Smooth muscle cell (in vitro differentiated cells): ENCODE measurements at regions not wholly inside any gene's neighbourhood (a gene's known extent, or its start where the extent isn't known, plus 50 kb on each side); places are given as distances from the start of the nearest gene placed in this dataset.
A peak's percentile ranks its signal among the peaks of the same experiment; 100 is the strongest.
"Not testable (repeated sequence)": the region's sequence is repeated elsewhere in the genome, so short reads cannot be mapped to it uniquely, and the experiment has no call there.

ENCODE experiments used
- DNase-seq: peaks from one replicate; lab custom pipeline; 2025; ENCODE audit not compliant: unreplicated experiment; lab: John Stamatoyannopoulos, UW
- H2AFZ ChIP-seq: fragments of 200-600 bp; sonication (generic); 2 replicates; pipeline ENCODE4 v1.6.0; 2016; ENCODE audit warnings: antibody characterized with exemption, low read depth, mild to moderate bottlenecking
- H3F3A ChIP-seq: fragments of 200-600 bp; sonication (generic); 2 replicates; pipeline ENCODE4 v1.6.0; 2017; ENCODE audit warnings: antibody characterized with exemption, low read depth
- H3K27ac ChIP-seq: fragments of 200-600 bp; sonication (generic); 2 replicates; pipeline ENCODE4 v1.5.1; 2016; ENCODE audit warnings: low read depth, mild to moderate bottlenecking
- H3K27me3 ChIP-seq: fragments of 200-600 bp; sonication (generic); 2 replicates; pipeline ENCODE4 v1.6.1; 2016; ENCODE audit warnings: low read depth, mild to moderate bottlenecking
- H3K36me3 ChIP-seq: fragments of 200-600 bp; sonication (generic); 2 replicates; pipeline ENCODE4 v1.5.1; 2016; ENCODE audit warnings: low read depth
- H3K4me1 ChIP-seq: fragments of 200-600 bp; sonication (generic); 2 replicates; pipeline ENCODE4 v1.5.1; 2016; ENCODE audit warnings: low read depth
- H3K4me2 ChIP-seq: fragments of 200-600 bp; sonication (generic); 2 replicates; pipeline ENCODE4 v1.6.0; 2016; ENCODE audit warnings: mild to moderate bottlenecking
- H3K4me3 ChIP-seq: fragments of 200-600 bp; sonication (generic); 2 replicates; pipeline ENCODE4 v1.5.1; 2016; ENCODE audit warnings: mild to moderate bottlenecking
- H3K79me2 ChIP-seq: fragments of 200-600 bp; sonication (generic); 2 replicates; pipeline ENCODE4 v1.6.0; 2016; ENCODE audit warnings: low read depth, mild to moderate bottlenecking
- H3K9ac ChIP-seq: fragments of 200-600 bp; sonication (generic); 2 replicates; pipeline ENCODE4 v1.6.0; 2016; ENCODE audit warnings: low read depth
- H3K9me3 ChIP-seq: fragments of 200-600 bp; sonication (generic); replicated peaks from 2 replicates; pipeline ENCODE4 v1.5.1; 2016; ENCODE audit warnings: low read depth
- H4K20me1 ChIP-seq: fragments of 200-600 bp; sonication (generic); 2 replicates; pipeline ENCODE4 v1.6.0; 2016; ENCODE audit warnings: low read depth
- CTCF ChIP-seq: fragments of 200-600 bp; sonication (generic); IDR thresholded peaks from 2 replicates; pipeline ENCODE4 v1.5.1; 2017; ENCODE audit warnings: borderline replicate concordance, mild to moderate bottlenecking, antibody characterized with exemption; ENCODE audit not compliant: insufficient read depth, poor library complexity, severe bottlenecking
- WGBS: methylation state at CpG from one replicate; pipeline ENCODE4 v1.1.7; 2016; ENCODE audit warnings: low lambda C conversion rate; 5-methylcytosine and 5-hydroxymethylcytosine counted together

GRCh38 chr17:63082273-63082861 is 116.3 kb downstream of the TANC2 start:
- 97% methylated on average over 2 of the region's 2 CpGs for WGBS

DNA sequence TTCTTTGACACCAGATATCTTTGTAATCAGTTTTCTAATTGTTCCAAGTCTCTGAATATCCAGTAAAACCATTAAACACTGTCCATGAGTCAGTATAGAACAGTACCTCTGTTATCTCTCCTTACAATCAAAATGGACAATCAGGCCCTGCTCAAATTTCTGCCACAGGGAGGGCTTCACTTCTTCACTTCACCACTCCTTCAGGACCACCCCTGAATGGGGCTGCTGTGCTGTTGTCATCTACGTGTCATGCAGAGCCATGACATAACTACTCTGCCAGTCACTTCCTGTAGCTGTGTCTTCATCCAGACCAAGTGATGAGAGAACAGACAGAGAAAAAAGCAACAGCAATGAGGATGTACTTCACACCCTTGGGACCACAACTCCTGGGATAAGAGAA is 116.9 kb downstream of the TANC2 start:
- Histone ChIP-seq H4K20me1 (peaks cover 81% of the 10 kb centered on the region), H3F3A (no peaks in the 10 kb centered on the region), H3K4me1 (no peaks in the 10 kb centered on the region), H3K4me3 (no peak overlapping the region), H2AFZ (no peak overlapping the region), H3K27ac (peak overlapping the region; percentile 48), H3K79me2 (peaks cover 67% of the 10 kb centered on the region), H3K4me2 (no peak overlapping the region), H3K9ac (no peak overlapping the region), H3K9me3 (no peaks in the 10 kb centered on the region), H3K36me3 (no peaks in the 10 kb centered on the region), H3K27me3 (no peaks in the 10 kb centered on the region)
- WGBS: 61% methylated on average over 1 of the region's 1 CpG
- TF ChIP-seq CTCF: no peak
- DNase-seq: no peak

More at GRCh38 chr17:63082273-63082861, 116.3 kb downstream of the TANC2 start:
- Histone ChIP-seq H3K9ac (no peak overlapping the region), H3K27ac (no peak overlapping the region), H3K4me1 (no peaks in the 10 kb centered on the region), H4K20me1 (peaks cover 81% of the 10 kb centered on the region), H3K27me3 (no peaks in the 10 kb centered on the region), H3K4me3 (no peak overlapping the region), H2AFZ (no peak overlapping the region), H3K79me2 (peaks cover 64% of the 10 kb centered on the region), H3K36me3 (no peaks in the 10 kb centered on the region), H3F3A (no peaks in the 10 kb centered on the region), H3K9me3 (no peaks in the 10 kb centered on the region), H3K4me2 (no peak overlapping the region)
- TF ChIP-seq CTCF: peak; percentile 44
- DNase-seq: no peak

DNA sequence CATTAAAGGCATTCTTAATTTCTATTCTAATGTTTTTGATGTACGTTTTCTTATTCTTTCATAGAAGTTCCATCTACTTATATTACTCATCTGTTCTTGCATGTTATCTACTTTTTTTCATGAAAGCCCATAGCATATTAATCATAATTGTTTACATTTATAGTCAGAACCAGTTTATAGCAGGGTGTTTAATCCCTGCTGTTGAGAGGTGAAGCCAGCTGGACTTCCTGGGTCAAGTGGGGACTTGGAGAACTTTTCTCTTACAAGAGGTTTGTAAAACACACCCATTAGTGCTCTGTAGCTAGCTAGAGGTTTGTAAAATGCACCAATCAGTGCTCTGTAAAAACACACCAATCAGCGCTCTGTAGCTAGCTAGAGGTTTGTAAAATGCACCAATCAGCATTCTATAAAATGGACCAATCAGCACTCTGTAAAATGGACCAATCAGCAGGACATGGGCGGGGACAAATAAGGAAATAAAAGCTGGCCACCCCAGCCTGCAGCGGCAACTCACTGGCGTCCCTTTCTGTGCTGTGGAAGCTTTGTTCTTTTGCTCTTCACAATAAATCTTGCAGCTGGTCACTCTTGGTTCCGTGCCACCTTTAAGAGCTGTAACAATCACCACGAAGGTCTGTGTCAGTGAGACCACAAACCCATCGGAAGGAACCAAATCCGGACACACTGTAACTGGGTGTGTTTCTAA is 120.6 kb downstream of the TANC2 start:
- Histone ChIP-seq H3K4me3 (no peak overlapping the region), H3K4me1 (no peaks in the 10 kb centered on the region), H3K27ac (no peak overlapping the region), H3F3A (no peaks in the 10 kb centered on the region), H3K9ac (no peak overlapping the region), H4K20me1 (peaks cover 66% of the 10 kb centered on the region), H3K79me2 (peaks cover 48% of the 10 kb centered on the region), H3K9me3 (no peaks in the 10 kb centered on the region), H3K36me3 (no peaks in the 10 kb centered on the region), H3K4me2 (no peak overlapping the region), H3K27me3 (no peaks in the 10 kb centered on the region), H2AFZ (no peak overlapping the region)
- TF ChIP-seq CTCF: no peak
- no peak for DNase-seq
- 96% methylated on average over 9 of the region's 9 CpGs for WGBS

DNA sequence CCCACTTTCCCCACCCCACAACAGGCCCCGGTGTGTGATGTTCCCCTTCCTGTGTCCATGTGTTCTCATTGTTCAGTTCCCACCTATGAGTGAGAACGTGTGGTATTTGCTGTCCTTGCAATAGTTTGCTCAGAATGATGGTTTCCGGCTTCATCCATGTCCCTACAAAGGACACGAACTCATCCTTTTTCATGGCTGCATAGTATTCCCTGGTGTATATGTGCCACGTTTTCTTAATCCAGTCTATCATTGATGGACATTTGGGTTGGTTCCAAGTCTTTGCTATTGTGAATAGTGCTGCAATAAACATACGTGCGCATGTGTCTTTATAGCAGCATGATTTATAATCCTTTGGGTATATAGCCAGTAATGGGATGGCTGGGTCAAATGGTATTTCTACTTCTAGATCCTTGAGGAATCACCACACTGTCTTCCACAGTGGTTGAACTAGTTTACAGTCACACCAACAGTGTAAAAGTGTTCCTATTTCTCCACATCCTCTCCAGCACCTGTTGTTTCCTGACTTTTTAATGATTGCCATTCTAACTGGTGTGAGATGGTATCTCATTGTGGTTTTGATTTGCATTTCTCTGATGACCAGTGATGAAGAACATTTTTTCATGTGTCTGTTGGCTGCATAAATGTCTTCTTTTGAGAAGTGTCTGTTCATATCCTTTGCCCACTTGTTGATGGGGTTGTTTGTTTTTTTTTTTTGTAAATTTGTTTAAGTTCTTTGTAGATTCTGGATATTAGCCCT is 124.5 kb downstream of the TANC2 start:
- peaks cover 66% of the 10 kb centered on the region for H3K79me2 ChIP-seq
- WGBS: 94% methylated on average over 7 of the region's 7 CpGs
- H3F3A ChIP-seq, H3K4me1 ChIP-seq, H3K27ac ChIP-seq, H3K4me2 ChIP-seq, H3K9me3 ChIP-seq, H3K27me3 ChIP-seq, H3K9ac ChIP-seq, H3K36me3 ChIP-seq, H3K4me3 ChIP-seq, H2AFZ ChIP-seq, DNase-seq: not testable (repeated sequence)
- peaks cover 57% of the 10 kb centered on the region for H4K20me1 ChIP-seq

- H3K4me1 ChIP-seq, H3F3A ChIP-seq, H3K4me3 ChIP-seq, H3K36me3 ChIP-seq, H3K9ac ChIP-seq, H3K27me3 ChIP-seq, DNase-seq, H3K4me2 ChIP-seq, H2AFZ ChIP-seq, H3K27ac ChIP-seq, H3K9me3 ChIP-seq: not testable (repeated sequence)
- Histone ChIP-seq H4K20me1 (peaks cover 50% of the 10 kb centered on the region), H3K79me2 (peaks cover 65% of the 10 kb centered on the region)
These were observed 125.9 kb downstream of the TANC2 start for GRCh38 chr17:63091909-63092308.
